ENCODE measurements at regions not wholly inside any gene's neighbourhood (a gene's known extent, or its start where the extent isn't known, plus 50 kb on each side); places are given as distances from the start of the nearest gene placed in this dataset.

GRCh38 chr3:118057086-118057485 is 977.6 kb downstream of the IGSF11 start:
- no peak for ATAC-seq (ENCODE audit: low read depth)
- CTCF ChIA-PET, result no interaction called here
- POLR2A ChIA-PET, result no interaction called here
- TF ChIP-seq CTCF (IDR thresholded peaks at IDR 0.05), result no peak
- H3K4me3 Mint-ChIP-seq, result no peak overlapping the region
- H3K27ac Mint-ChIP-seq, result no peak overlapping the region
- intact Hi-C loops (cut with micrococcal nuclease), result no loop called here
- no peaks in the 10 kb centered on the region for H3K36me3 Mint-ChIP-seq (ENCODE audit: low read depth)
- no peaks in the 10 kb centered on the region for H3K4me1 Mint-ChIP-seq
- no peak for DNase-seq
- no peaks in the 10 kb centered on the region for H3K27me3 Mint-ChIP-seq
- H3K9me3 Mint-ChIP-seq, result peaks cover 3% of the 10 kb centered on the region

GRCh38 chr3:118059096-118059495 is 975.5 kb downstream of the IGSF11 start:
- CTCF ChIA-PET, result no interaction called here
- intact Hi-C loops (cut with micrococcal nuclease), result no loop called here
- POLR2A ChIA-PET, result no interaction called here
- no peak overlapping the region for H3K4me3 Mint-ChIP-seq
- DNase-seq (no peak), ATAC-seq (ENCODE audit: low read depth) (no peak)
- no peaks in the 10 kb centered on the region for H3K4me1 Mint-ChIP-seq
- no peak overlapping the region for H3K27ac Mint-ChIP-seq
- no peaks in the 10 kb centered on the region for H3K27me3 Mint-ChIP-seq
- no peaks in the 10 kb centered on the region for H3K36me3 Mint-ChIP-seq (ENCODE audit: low read depth)
- H3K9me3 Mint-ChIP-seq, result peaks cover 3% of the 10 kb centered on the region
- no peak for TF ChIP-seq CTCF (IDR thresholded peaks at IDR 0.05)

- Mint-ChIP-seq H3K27me3 (no peaks in the 10 kb centered on the region), H3K4me1 (no peaks in the 10 kb centered on the region), H3K36me3 (ENCODE audit: low read depth) (no peaks in the 10 kb centered on the region), H3K27ac (no peak overlapping the region), H3K9me3 (no peaks in the 10 kb centered on the region), H3K4me3 (no peak overlapping the region)
- CTCF ChIA-PET, result no interaction called here
- ATAC-seq (ENCODE audit: low read depth) (no peak), DNase-seq (no peak)
- TF ChIP-seq CTCF (IDR thresholded peaks at IDR 0.05), result no peak
- intact Hi-C loops (cut with micrococcal nuclease), result no loop called here
- POLR2A ChIA-PET, result no interaction called here
Observed at GRCh38 chr3:118067439-118067838, 967.2 kb downstream of the IGSF11 start.

GRCh38 chr3:118075873-118076272 is 958.8 kb downstream of the IGSF11 start:
- no peak for ATAC-seq (ENCODE audit: low read depth)
- Mint-ChIP-seq H3K27ac (no peak overlapping the region), H3K27me3 (no peaks in the 10 kb centered on the region), H3K36me3 (ENCODE audit: low read depth) (no peaks in the 10 kb centered on the region), H3K9me3 (peaks cover 7% of the 10 kb centered on the region), H3K4me1 (no peaks in the 10 kb centered on the region), H3K4me3 (no peak overlapping the region)
- TF ChIP-seq CTCF (IDR thresholded peaks at IDR 0.05), result no peak
- ChIA-PET POLR2A (no interaction called here), CTCF (no interaction called here)
- DNase-seq, result no peak
- intact Hi-C loops (cut with micrococcal nuclease), result no loop called here

- POLR2A ChIA-PET, result no interaction called here
Observed at GRCh38 chr3:118077332-118077731, 957.3 kb downstream of the IGSF11 start.

More at GRCh38 chr3:118077332-118077731, 957.3 kb downstream of the IGSF11 start:
- no peak overlapping the region for H3K27ac Mint-ChIP-seq
- H3K4me1 Mint-ChIP-seq, result no peaks in the 10 kb centered on the region
- H3K27me3 Mint-ChIP-seq, result no peaks in the 10 kb centered on the region
- no peak overlapping the region for H3K4me3 Mint-ChIP-seq
- no peaks in the 10 kb centered on the region for H3K36me3 Mint-ChIP-seq (ENCODE audit: low read depth)
- DNase-seq (no peak), ATAC-seq (ENCODE audit: low read depth) (no peak)
- CTCF ChIA-PET, result no interaction called here
- H3K9me3 Mint-ChIP-seq, result peaks cover 7% of the 10 kb centered on the region
- intact Hi-C loops (cut with micrococcal nuclease), result no loop called here
- no peak for TF ChIP-seq CTCF (IDR thresholded peaks at IDR 0.05)
